Stimulated activated CD4-positive, alpha-beta T cell treated with anti-CD3 and anti-CD28 coated beads, TNF-alpha, amount 100 ng/mL, for 4 hours (primary cell): ENCODE measurements at regions not wholly inside any gene's neighbourhood (a gene's known extent, or its start where the extent isn't known, plus 50 kb on each side); places are given as distances from the start of the nearest gene placed in this dataset.

Source experiments
- DNase-seq, 3 experiments: peaks; one replicate each; pipeline ENCODE4 v3.0.0-alpha.2; 2020; ENCODE audit warnings: low read depth in 3 of 3

- no peak for DNase-seq
These were observed 196.3 kb downstream of the PSAT1 start for GRCh38 chr9:78493166-78493742.

GRCh38 chr9:78502566-78502965 lies 205.6 kb downstream of the PSAT1 start:
- no peak for DNase-seq

GRCh38 chr9:78505546-78505945 lies 208.6 kb downstream of the PSAT1 start:
- DNase-seq = no peak

- DNase-seq = no peak
These were observed 210.1 kb downstream of the PSAT1 start for GRCh38 chr9:78507037-78507436.

GRCh38 chr9:78510035-78510434 lies 213.1 kb downstream of the PSAT1 start:
- DNase-seq = no peak

GRCh38 chr9:78515108-78515507 lies 218.2 kb downstream of the PSAT1 start:
- DNase-seq = no peak

GRCh38 chr9:78519786-78520185 lies 222.9 kb downstream of the PSAT1 start:
- DNase-seq = no peak

GRCh38 chr9:78521680-78522079 lies 224.8 kb downstream of the PSAT1 start:
- DNase-seq = no peak

GRCh38 chr9:78525986-78526560 lies 229.1 kb downstream of the PSAT1 start:
- no peak for DNase-seq

GRCh38 chr9:78533500-78533899 lies 236.6 kb downstream of the PSAT1 start:
- no peak for DNase-seq

- no peak for DNase-seq
These were observed 242.3 kb downstream of the PSAT1 start for GRCh38 chr9:78539188-78539587.

- no peak for DNase-seq
These were observed 243.0 kb downstream of the PSAT1 start for GRCh38 chr9:78539904-78540303.

GRCh38 chr9:78541868-78542443 lies 245.0 kb downstream of the PSAT1 start:
- no peak for DNase-seq

- DNase-seq = no peak
These were observed 245.7 kb downstream of the PSAT1 start for GRCh38 chr9:78542491-78543181.

- no peak for DNase-seq
These were observed 246.4 kb downstream of the PSAT1 start for GRCh38 chr9:78543353-78543752.

GRCh38 chr9:78544230-78544629 lies 247.3 kb downstream of the PSAT1 start:
- DNase-seq = no peak

GRCh38 chr9:78547831-78548230 lies 250.9 kb downstream of the PSAT1 start:
- no peak for DNase-seq

- no peak for DNase-seq
These were observed 251.7 kb downstream of the PSAT1 start for GRCh38 chr9:78548670-78549069.

- DNase-seq = no peak
These were observed 252.8 kb downstream of the PSAT1 start for GRCh38 chr9:78549711-78550110.

- no peak for DNase-seq
These were observed 255.9 kb downstream of the PSAT1 start for GRCh38 chr9:78552802-78553201.

GRCh38 chr9:78557540-78557939 lies 260.6 kb downstream of the PSAT1 start:
- no peak for DNase-seq

- no peak for DNase-seq
These were observed 262.5 kb downstream of the PSAT1 start for GRCh38 chr9:78559449-78559885.

- DNase-seq = no peak
These were observed 265.1 kb downstream of the PSAT1 start for GRCh38 chr9:78562021-78562420.
